A549 (cell line): ENCODE measurements at regions not wholly inside any gene's neighbourhood (a gene's known extent, or its start where the extent isn't known, plus 50 kb on each side); places are given as distances from the start of the nearest gene placed in this dataset.
"Not testable (repeated sequence)": the region's sequence is repeated elsewhere in the genome, so short reads cannot be mapped to it uniquely, and the experiment has no call there.

Source experiments
- ATAC-seq, 2 experiments: fragments of 200-7000 bp in 1 of 2; fragments of >200 bp in 1 of 2; cut with Nextera tagmentation in 1 of 2; cut with Tn5 transposase in 1 of 2; 3 replicates each; pipeline versions ENCODE4 v1.8.0 to v1.9.1; 2018 to 2020; ENCODE audit warnings: mild to moderate bottlenecking in 1 of 2, moderate library complexity in 1 of 2
- CTCF ChIA-PET: fragments of 300-600 bp; sonication (Branson Sonifier 250); formaldehyde crosslinking; extraction: SDS; loops from one replicate; lab custom pipeline; 2021; ENCODE audit warnings: antibody characterized with exemption, inconsistent platforms; lab: Yijun Ruan, JAX
- POLR2A ChIA-PET: fragments of 350-600 bp; formaldehyde crosslinking; extraction: SDS; loops from one replicate; lab custom pipeline; 2021; ENCODE audit warnings: antibody characterized with exemption, inconsistent platforms; lab: Yijun Ruan, JAX
- DNase-seq, 2 experiments: peaks; one replicate each; pipeline versions ENCODE4 v3.0.0 to v3.0.0-alpha.2; 2011 to 2016; ENCODE audit warnings: low read depth in 1 of 2, low spot score in 1 of 2
- FAIRE-seq: peaks from 2 replicates; lab custom pipeline; 2011; peaks lifted over from hg19 to GRCh38; lab: Jason Lieb, UNC
- H3K27ac ChIP-seq, 2 experiments: fragments of >200 bp; sonication (Bioruptor Twin); formaldehyde crosslinking; 3 replicates each; pipeline ENCODE4 v1.5.1; 2016 to 2017
- H3K4me1 ChIP-seq: fragments of >200 bp; sonication (Bioruptor Twin); formaldehyde crosslinking; 3 replicates; pipeline ENCODE4 v1.6.1; 2016
- H3K4me2 ChIP-seq: fragments of >200 bp; sonication (Bioruptor Twin); formaldehyde crosslinking; 3 replicates; pipeline ENCODE4 v1.6.1; 2016
- H3K4me3 ChIP-seq: fragments of >200 bp; sonication (Bioruptor Twin); formaldehyde crosslinking; 3 replicates; pipeline ENCODE4 v1.5.1; 2016
- H3K9me3 ChIP-seq: fragments of >200 bp; sonication (Bioruptor Twin); formaldehyde crosslinking; 3 replicates; pipeline ENCODE4 v1.6.1; 2016
- BHLHE40 ChIP-seq: IDR thresholded peaks from 2 replicates; pipeline ENCODE4 v1.6.1; 2012; ENCODE audit warnings: low read depth, low read length, inconsistent platforms
- CBX8 ChIP-seq: fragments of 200-600 bp; sonication (generic); IDR thresholded peaks from 2 replicates; pipeline ENCODE4 v1.6.1; 2016
- EHF ChIP-seq: fragments of 250-450 bp; sonication (Bioruptor Pico); IDR thresholded peaks from 2 replicates; pipeline ENCODE4 v1.5.0; 2020; ENCODE audit warnings: mild to moderate bottlenecking
- EHMT2 ChIP-seq: fragments of 200-600 bp; sonication (generic); IDR thresholded peaks from 2 replicates; pipeline ENCODE4 v1.6.1; 2016; ENCODE audit warnings: antibody characterized with exemption, low read depth, mild to moderate bottlenecking, moderate library complexity
- FOSB ChIP-seq: fragments of 250-450 bp; sonication (Bioruptor Pico); IDR thresholded peaks from 2 replicates; pipeline ENCODE4 v1.5.0; 2020; ENCODE audit warnings: mild to moderate bottlenecking, moderate library complexity
- FOXS1 ChIP-seq: fragments of 250-450 bp; sonication (Bioruptor Pico); IDR thresholded peaks from 2 replicates; pipeline ENCODE4 v1.5.0; 2020; ENCODE audit warnings: mild to moderate bottlenecking, moderate library complexity
- HDAC2 ChIP-seq: fragments of 200-600 bp; sonication (generic); IDR thresholded peaks from 2 replicates; pipeline ENCODE4 v1.6.1; 2016
- HEYL ChIP-seq: fragments of 250-450 bp; sonication (Bioruptor Pico); IDR thresholded peaks from 2 replicates; pipeline ENCODE4 v1.8.0; 2021; ENCODE audit warnings: mild to moderate bottlenecking, moderate library complexity
- HOXB13 ChIP-seq: fragments of 250-450 bp; sonication (Bioruptor Pico); IDR thresholded peaks from 2 replicates; pipeline ENCODE4 v1.5.0; 2020; ENCODE audit warnings: low read depth, mild to moderate bottlenecking, moderate library complexity
- HOXB5 ChIP-seq: fragments of 250-450 bp; sonication (Bioruptor Pico); IDR thresholded peaks from 2 replicates; pipeline ENCODE4 v1.5.0; 2020; ENCODE audit warnings: mild to moderate bottlenecking, moderate library complexity
- JUN ChIP-seq, 2 experiments: fragments of >200 bp; sonication (Bioruptor Twin); formaldehyde crosslinking; IDR thresholded peaks; 2 replicates in 1 of 2; 3 replicates in 1 of 2; pipeline ENCODE4 v1.6.1; 2016 to 2017
- MYC ChIP-seq: IDR thresholded peaks from 2 replicates; pipeline ENCODE4 v1.6.1; 2012; ENCODE audit warnings: mild to moderate bottlenecking, inconsistent platforms, low read length, improper control_type of control experiment, borderline replicate concordance
- NFE2L2 ChIP-seq: fragments of 150-350 bp; conservative IDR thresholded peaks from 2 replicates; pipeline ENCODE4 v1.6.1; 2014; ENCODE audit warnings: low read length
- NPAS2 ChIP-seq: fragments of 250-450 bp; sonication (Bioruptor Pico); IDR thresholded peaks from 2 replicates; pipeline ENCODE4 v1.8.0; 2022; ENCODE audit warnings: mild to moderate bottlenecking, moderate library complexity, borderline replicate concordance
- NR3C1 ChIP-seq: fragments of >200 bp; sonication (Bioruptor Twin); formaldehyde crosslinking; IDR thresholded peaks from 3 replicates; pipeline ENCODE4 v1.6.1; 2017
- PHF8 ChIP-seq: fragments of 200-600 bp; sonication (generic); IDR thresholded peaks from 2 replicates; pipeline ENCODE4 v1.6.1; 2016; ENCODE audit warnings: low read depth, mild to moderate bottlenecking, antibody characterized with exemption, moderate library complexity, borderline replicate concordance
- POLR2A ChIP-seq: IDR thresholded peaks from 2 replicates; pipeline ENCODE4 v1.6.1; 2012; ENCODE audit warnings: mild to moderate bottlenecking, low read length
- POLR2AphosphoS2 ChIP-seq: conservative IDR thresholded peaks from 2 replicates; pipeline ENCODE4 v1.6.1; 2012; ENCODE audit warnings: low read length, improper control_type of control experiment, inconsistent platforms
- RCOR1 ChIP-seq: fragments of 150-350 bp; IDR thresholded peaks from 2 replicates; pipeline ENCODE4 v1.6.1; 2014; ENCODE audit warnings: antibody characterized with exemption, low read length, low read depth
- RNF2 ChIP-seq: fragments of 200-600 bp; sonication (generic); IDR thresholded peaks from 2 replicates; pipeline ENCODE4 v1.6.1; 2016; ENCODE audit warnings: low read depth, mild to moderate bottlenecking, antibody characterized with exemption, moderate library complexity, borderline replicate concordance
- SMC3 ChIP-seq: fragments of >200 bp; sonication (Bioruptor Twin); formaldehyde crosslinking; IDR thresholded peaks from 3 replicates; pipeline ENCODE4 v1.6.1; 2018; ENCODE audit warnings: inconsistent platforms
- SREBF2 ChIP-seq: fragments of 450-650 bp; IDR thresholded peaks from 2 replicates; pipeline ENCODE4 v1.6.1; 2014; ENCODE audit warnings: mild to moderate bottlenecking, moderate library complexity
- TFCP2L1 ChIP-seq: fragments of 250-450 bp; sonication (Bioruptor Pico); IDR thresholded peaks from 2 replicates; pipeline ENCODE4 v1.5.0; 2021; ENCODE audit warnings: mild to moderate bottlenecking
- TP53 ChIP-seq: fragments of 250-450 bp; sonication (Bioruptor Pico); IDR thresholded peaks from 2 replicates; pipeline ENCODE4 v1.5.0; 2021; ENCODE audit warnings: mild to moderate bottlenecking, moderate library complexity
- ZC3H11A ChIP-seq: fragments of 450-650 bp; IDR thresholded peaks from 2 replicates; pipeline ENCODE4 v1.6.1; 2014; ENCODE audit warnings: antibody characterized with exemption, mild to moderate bottlenecking
- ZNF302 ChIP-seq: fragments of 250-450 bp; sonication (Bioruptor Pico); IDR thresholded peaks from 2 replicates; pipeline ENCODE4 v1.9.0; 2021; ENCODE audit warnings: inconsistent platforms, mild to moderate bottlenecking, moderate library complexity
- ZSCAN20 ChIP-seq: fragments of 250-450 bp; sonication (Bioruptor Pico); IDR thresholded peaks from 2 replicates; pipeline ENCODE4 v1.8.0; 2022; ENCODE audit warnings: mild to moderate bottlenecking, moderate library complexity
- WGBS: methylation state at CpG from one replicate; pipeline ENCODE4 v1.1.6; 2017; ENCODE audit errors: missing lambda C conversion rate; 5-methylcytosine and 5-hydroxymethylcytosine counted together
- TF ChIP-seq, protein P1 (sequence below): fragments of 250-450 bp; sonication (Bioruptor Pico); IDR thresholded peaks from 2 replicates; pipeline ENCODE4 v1.5.0; 2020; ENCODE audit warnings: low read depth, mild to moderate bottlenecking, moderate library complexity
- TF ChIP-seq, protein P2 (sequence below): IDR thresholded peaks from 2 replicates; pipeline ENCODE4 v1.6.1; 2012
- TF ChIP-seq, protein P3 (sequence below): fragments of 450-650 bp; IDR thresholded peaks from 2 replicates; pipeline ENCODE4 v1.6.1; 2014; ENCODE audit warnings: antibody characterized with exemption
- TF ChIP-seq, protein P4 (sequence below): fragments of 250-450 bp; sonication (Bioruptor Pico); IDR thresholded peaks from 2 replicates; pipeline ENCODE4 v1.5.0; 2021; ENCODE audit warnings: mild to moderate bottlenecking, moderate library complexity, borderline replicate concordance

DNA sequence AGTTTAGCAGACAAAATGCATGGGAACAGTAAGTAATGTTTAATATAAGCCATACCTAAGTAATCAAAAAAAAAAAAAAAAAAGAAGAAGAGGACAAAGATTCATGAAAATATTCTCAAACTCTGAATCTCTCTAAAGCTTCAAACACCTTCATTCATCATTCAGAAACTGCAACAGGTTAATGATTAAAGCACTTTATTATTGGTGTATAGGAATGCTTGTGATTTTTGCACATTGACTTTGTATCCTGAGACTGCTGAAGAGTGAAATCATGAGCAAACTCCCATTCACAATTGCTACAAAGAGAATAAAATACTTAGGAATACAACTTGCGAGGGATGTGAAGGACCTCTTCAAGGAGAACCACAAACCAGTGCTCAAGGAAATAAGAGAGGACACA, 278.4 kb upstream of the DCN start (continued):
- no peak for TF ChIP-seq POLR2AphosphoS2
- no peak for TF ChIP-seq ZC3H11A
- TF ChIP-seq POLR2A: no peak
- TF ChIP-seq, all 56 proteins: peak for 0

DNA sequence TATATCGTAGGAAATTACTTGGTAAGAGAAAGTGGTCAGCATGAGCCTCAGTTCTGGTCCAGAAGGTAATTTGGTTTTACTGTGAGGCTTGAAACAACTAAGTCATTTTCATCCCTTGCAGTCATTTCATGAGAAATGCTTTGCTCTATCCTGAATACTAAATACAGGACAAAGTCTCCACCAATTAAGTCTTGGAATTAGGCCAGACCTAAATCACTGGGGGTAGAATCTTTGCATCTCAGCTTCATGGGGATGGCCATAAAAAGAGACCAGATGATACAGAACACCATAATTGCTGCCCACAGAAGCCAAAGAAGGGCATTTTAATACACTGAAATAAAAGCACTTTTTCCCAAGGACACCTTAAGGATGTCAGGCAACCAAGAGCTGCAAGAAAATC, 277.9 kb upstream of the DCN start:
- CTCF ChIA-PET: interaction anchor here (0.7 kb wide), 1 partner anchor 78 kb away, joined by 3 read pairs; no protein-coding TSS in a partner anchor
- no peak overlapping the region for H3K4me2 ChIP-seq
- no peak for DNase-seq
- H3K4me3 ChIP-seq: no peak overlapping the region
- no peak overlapping the region for H3K27ac ChIP-seq
- TF ChIP-seq RCOR1 (no peak), TFCP2L1 (CRISPR knock-in tag) (no peak), HOXB5 (CRISPR knock-in tag) (no peak), CBX8 (no peak)
- no peak for ATAC-seq
- H3K4me1 ChIP-seq: no peaks in the 10 kb centered on the region
- POLR2A ChIA-PET: no interaction called here
- FAIRE-seq: no peak
- WGBS: 12% methylated on average over 1 of the region's 1 CpG
- H3K9me3 ChIP-seq: no peaks in the 10 kb centered on the region

DNA sequence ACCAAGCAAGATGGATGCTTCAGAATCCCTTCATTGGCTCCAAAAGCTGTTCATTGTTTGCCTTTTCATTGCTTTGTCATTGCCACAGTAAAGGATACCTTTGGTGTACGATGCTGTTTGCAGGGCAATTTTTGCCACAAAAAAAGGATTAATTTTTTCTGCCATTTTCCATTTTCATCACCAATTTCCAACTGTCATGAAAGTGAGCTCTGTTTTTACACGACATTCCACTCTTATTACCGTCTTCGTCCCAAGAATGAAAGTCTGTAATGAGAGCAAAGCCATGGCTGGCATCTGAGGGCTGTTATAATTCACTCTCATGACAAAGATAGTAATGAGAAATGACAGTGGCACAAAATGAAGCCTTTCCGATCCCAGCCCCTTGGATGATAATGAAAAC, 272.7 kb upstream of the DCN start:
- POLR2A ChIA-PET: no interaction called here
- CTCF ChIA-PET: interaction anchor here (1.8 kb wide), 1 partner anchor 17 kb away, joined by 7 read pairs; no protein-coding TSS in a partner anchor
- no peak overlapping the region for H3K4me3 ChIP-seq
- H3K4me1 ChIP-seq: no peaks in the 10 kb centered on the region
- FAIRE-seq (no peak), DNase-seq (no peak), ATAC-seq (no peak)
- no peak overlapping the region for H3K4me2 ChIP-seq
- H3K9me3 ChIP-seq: no peaks in the 10 kb centered on the region
- TF ChIP-seq HEYL (no peak), ZNF302 (CRISPR knock-in tag) (no peak), TP53 (CRISPR knock-in tag) (no peak), RCOR1 (no peak), NPAS2 (CRISPR knock-in tag) (no peak), RNF2 (no peak), SREBF2 (no peak), HDAC2 (no peak), JUN (IDR thresholded peaks at IDR 0.05) (no peak), NR3C1 (no peak), EHF (CRISPR knock-in tag) (no peak)
- TF ChIP-seq, protein P1, sequence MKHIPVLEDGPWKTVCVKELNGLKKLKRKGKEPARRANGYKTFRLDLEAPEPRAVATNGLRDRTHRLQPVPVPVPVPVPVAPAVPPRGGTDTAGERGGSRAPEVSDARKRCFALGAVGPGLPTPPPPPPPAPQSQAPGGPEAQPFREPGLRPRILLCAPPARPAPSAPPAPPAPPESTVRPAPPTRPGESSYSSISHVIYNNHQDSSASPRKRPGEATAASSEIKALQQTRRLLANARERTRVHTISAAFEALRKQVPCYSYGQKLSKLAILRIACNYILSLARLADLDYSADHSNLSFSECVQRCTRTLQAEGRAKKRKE (CRISPR knock-in tag): no peak
- WGBS: 25% methylated on average over 5 of the region's 5 CpGs
- no peak overlapping the region for H3K27ac ChIP-seq

DNA sequence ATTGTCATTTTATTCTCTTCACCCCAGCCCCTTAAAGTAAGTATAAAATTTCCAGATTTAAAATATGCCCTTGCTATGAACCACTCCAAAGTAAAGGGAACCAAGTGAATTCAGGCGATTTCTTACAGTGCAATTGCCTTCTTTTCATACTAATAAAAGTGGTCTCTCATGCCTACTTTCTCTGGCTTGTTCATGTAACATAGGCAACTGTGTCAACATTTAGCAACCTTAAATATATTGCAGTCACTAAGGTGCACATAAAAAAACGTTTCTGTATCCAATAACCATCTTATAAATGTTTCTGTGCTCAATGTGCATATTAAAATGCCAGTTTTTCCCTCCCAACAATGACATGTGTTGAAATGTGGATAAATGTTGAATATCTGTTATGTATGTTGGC, 271.6 kb upstream of the DCN start:
- WGBS: 4% methylated on average over 2 of the region's 2 CpGs
- DNase-seq (no peak), FAIRE-seq (no peak)
- CTCF ChIA-PET: interaction anchor here (1.8 kb wide), 1 partner anchor 15 kb away, joined by 7 read pairs; no protein-coding TSS in a partner anchor
- no peaks in the 10 kb centered on the region for H3K9me3 ChIP-seq
- TF ChIP-seq, protein P2, sequence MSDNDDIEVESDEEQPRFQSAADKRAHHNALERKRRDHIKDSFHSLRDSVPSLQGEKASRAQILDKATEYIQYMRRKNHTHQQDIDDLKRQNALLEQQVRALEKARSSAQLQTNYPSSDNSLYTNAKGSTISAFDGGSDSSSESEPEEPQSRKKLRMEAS: no peak
- no peak for TF ChIP-seq JUN (IDR thresholded peaks at IDR 0.05)
- no peak for TF ChIP-seq MYC
- TF ChIP-seq, protein P3, sequence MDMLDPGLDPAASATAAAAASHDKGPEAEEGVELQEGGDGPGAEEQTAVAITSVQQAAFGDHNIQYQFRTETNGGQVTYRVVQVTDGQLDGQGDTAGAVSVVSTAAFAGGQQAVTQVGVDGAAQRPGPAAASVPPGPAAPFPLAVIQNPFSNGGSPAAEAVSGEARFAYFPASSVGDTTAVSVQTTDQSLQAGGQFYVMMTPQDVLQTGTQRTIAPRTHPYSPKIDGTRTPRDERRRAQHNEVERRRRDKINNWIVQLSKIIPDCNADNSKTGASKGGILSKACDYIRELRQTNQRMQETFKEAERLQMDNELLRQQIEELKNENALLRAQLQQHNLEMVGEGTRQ: no peak
- no peak for TF ChIP-seq PHF8
- no peak for TF ChIP-seq FOXS1 (CRISPR knock-in tag)
- TF ChIP-seq NFE2L2: no peak
- no peak for TF ChIP-seq RNF2
- no peak for TF ChIP-seq HOXB13
- no peak for TF ChIP-seq BHLHE40
- no peak for TF ChIP-seq ZSCAN20
- no peak for TF ChIP-seq FOSB
- TF ChIP-seq, protein P4, sequence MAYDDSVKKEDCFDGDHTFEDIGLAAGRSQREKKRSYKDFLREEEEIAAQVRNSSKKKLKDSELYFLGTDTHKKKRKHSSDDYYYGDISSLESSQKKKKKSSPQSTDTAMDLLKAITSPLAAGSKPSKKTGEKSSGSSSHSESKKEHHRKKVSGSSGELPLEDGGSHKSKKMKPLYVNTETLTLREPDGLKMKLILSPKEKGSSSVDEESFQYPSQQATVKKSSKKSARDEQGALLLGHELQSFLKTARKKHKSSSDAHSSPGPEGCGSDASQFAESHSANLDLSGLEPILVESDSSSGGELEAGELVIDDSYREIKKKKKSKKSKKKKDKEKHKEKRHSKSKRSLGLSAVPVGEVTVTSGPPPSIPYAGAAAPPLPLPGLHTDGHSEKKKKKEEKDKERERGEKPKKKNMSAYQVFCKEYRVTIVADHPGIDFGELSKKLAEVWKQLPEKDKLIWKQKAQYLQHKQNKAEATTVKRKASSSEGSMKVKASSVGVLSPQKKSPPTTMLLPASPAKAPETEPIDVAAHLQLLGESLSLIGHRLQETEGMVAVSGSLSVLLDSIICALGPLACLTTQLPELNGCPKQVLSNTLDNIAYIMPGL (CRISPR knock-in tag): no peak
- no peak for TF ChIP-seq SMC3
- TF ChIP-seq EHMT2: no peak
- TF ChIP-seq, all 56 proteins: peak for 0
- POLR2A ChIA-PET: no interaction called here
- Histone ChIP-seq H3K4me2 (no peak overlapping the region), H3K4me3 (no peak overlapping the region), H3K4me1 (no peaks in the 10 kb centered on the region), H3K27ac (no peak overlapping the region)
- ATAC-seq: no peak

DNA sequence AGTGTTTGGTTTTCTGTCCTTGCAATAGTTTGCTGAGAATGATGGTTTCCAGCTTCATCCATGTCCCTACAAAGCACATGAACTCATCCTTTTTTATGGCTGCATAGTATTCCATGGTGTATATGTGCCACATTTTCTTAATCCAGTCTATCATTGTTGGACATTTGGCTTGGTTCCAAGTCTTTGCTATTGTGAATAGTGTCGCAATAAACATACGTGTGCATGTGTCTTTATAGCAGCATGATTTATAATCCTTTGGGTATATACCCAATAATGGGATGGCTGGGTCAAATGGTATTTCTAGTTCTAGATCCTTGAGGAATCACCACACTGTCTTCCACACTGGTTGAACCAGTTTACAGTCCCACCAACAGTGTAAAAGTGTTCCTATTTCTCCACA, 269.8 kb upstream of the DCN start:
- CTCF ChIA-PET, ATAC-seq, H3K4me1 ChIP-seq, H3K4me2 ChIP-seq, H3K27ac ChIP-seq, POLR2A ChIA-PET, DNase-seq, FAIRE-seq, H3K4me3 ChIP-seq, H3K9me3 ChIP-seq: not testable (repeated sequence)
- 69% methylated on average over 2 of the region's 2 CpGs for WGBS
